Body of pancreas (tissue), 4 donors: ENCODE measurements at regions not wholly inside any gene's neighbourhood (a gene's known extent, or its start where the extent isn't known, plus 50 kb on each side); places are given as distances from the start of the nearest gene placed in this dataset.

Experiments used
- CTCF ChIP-seq, 7 experiments: fragments of 450-650 bp in 4 of 7; fragments of 200-600 bp in 3 of 7; sonication (generic) in 3 of 7; IDR thresholded peaks; one replicate each; pipeline ENCODE4 v1.5.1; 2016 to 2019; ENCODE audit warnings: antibody characterized with exemption in 7 of 7
- POLR2A ChIP-seq, 3 donors: fragments of 450-650 bp; IDR thresholded peaks; one replicate each; pipeline ENCODE4 v1.6.1; 2016; ENCODE audit warnings: antibody characterized with exemption in 3 of 3, mild to moderate bottlenecking in 2 of 3

GRCh38 chr1:67987046-67987799 lies 63.2 kb downstream of the DIRAS3 start:
- TF ChIP-seq CTCF (IDR thresholded peaks at IDR 0.05), result no peak
- no peak for TF ChIP-seq POLR2A (IDR thresholded peaks at IDR 0.05)
